Neuronal stem cell (in vitro differentiated cells): ENCODE measurements at regions not wholly inside any gene's neighbourhood (a gene's known extent, or its start where the extent isn't known, plus 50 kb on each side); places are given as distances from the start of the nearest gene placed in this dataset.

Experiments used
- DNase-seq: peaks from one replicate; pipeline ENCODE4 v3.0.0-alpha.2; 2013; ENCODE audit warnings: low spot score
- H2AFZ ChIP-seq: one replicate; pipeline ENCODE4 v1.6.1; 2013; ENCODE audit warnings: mild to moderate bottlenecking, low read length, inconsistent platforms
- H2AK5ac ChIP-seq: 2 replicates; pipeline ENCODE4 v1.6.1; 2013; ENCODE audit warnings: low read depth, mild to moderate bottlenecking, inconsistent platforms, low read length, moderate library complexity, mixed read lengths
- H2BK120ac ChIP-seq: 2 replicates; pipeline ENCODE4 v1.6.1; 2013; ENCODE audit warnings: low read depth, mild to moderate bottlenecking, inconsistent platforms, low read length, moderate library complexity, mixed read lengths
- H2BK12ac ChIP-seq: one replicate; pipeline ENCODE4 v1.6.1; 2013; ENCODE audit warnings: low read length, inconsistent platforms
- H2BK15ac ChIP-seq: 2 replicates; pipeline ENCODE4 v1.6.1; 2013; ENCODE audit warnings: mild to moderate bottlenecking, low read length, inconsistent platforms, mixed read lengths
- H2BK5ac ChIP-seq: one replicate; pipeline ENCODE4 v1.6.1; 2013; ENCODE audit warnings: inconsistent platforms, mild to moderate bottlenecking, low read length, moderate library complexity
- H3K14ac ChIP-seq: one replicate; pipeline ENCODE4 v1.6.1; 2013; ENCODE audit warnings: low read length, inconsistent platforms
- H3K18ac ChIP-seq: 2 replicates; pipeline ENCODE4 v1.6.1; 2013; ENCODE audit warnings: low read length, inconsistent platforms
- H3K23ac ChIP-seq: 2 replicates; pipeline ENCODE4 v1.6.1; 2013; ENCODE audit warnings: low read depth, mild to moderate bottlenecking, mixed read lengths, low read length, inconsistent platforms; ENCODE audit not compliant: poor library complexity
- H3K27ac ChIP-seq: replicated peaks from 3 replicates; pipeline ENCODE4 v1.5.1; 2013; ENCODE audit warnings: low read length, inconsistent platforms
- H3K27me3 ChIP-seq, 3 experiments: 2 replicates each; pipeline ENCODE4 v1.6.1; 2013; ENCODE audit warnings: low read length in 3 of 3, mild to moderate bottlenecking in 2 of 3, inconsistent platforms in 1 of 3, low read depth in 1 of 3, mixed read lengths in 1 of 3, moderate library complexity in 1 of 3; ENCODE audit not compliant: control insufficient read depth in 3 of 3, insufficient read depth in 3 of 3
- H3K36me3 ChIP-seq, 2 donors: replicated peaks in 1 of 2; 2 replicates each; pipeline ENCODE4 v1.6.1; 2013; ENCODE audit warnings: low read length in 2 of 2; ENCODE audit not compliant: control insufficient read depth in 2 of 2, insufficient read depth in 2 of 2
- H3K4ac ChIP-seq: 2 replicates; pipeline ENCODE4 v1.6.1; 2013; ENCODE audit warnings: inconsistent platforms, mild to moderate bottlenecking, low read length, moderate library complexity
- H3K4me1 ChIP-seq, 2 donors: 1 replicate in 1 of 2; 2 replicates in 1 of 2; pipeline ENCODE4 v1.6.1; 2013; ENCODE audit warnings: low read length in 2 of 2, low read depth in 1 of 2; ENCODE audit not compliant: control insufficient read depth in 2 of 2, insufficient read depth in 1 of 2
- H3K4me2 ChIP-seq: one replicate; pipeline ENCODE4 v1.6.1; 2013; ENCODE audit warnings: mild to moderate bottlenecking, low read length, inconsistent platforms; ENCODE audit not compliant: insufficient read depth, poor library complexity, severe bottlenecking
- H3K4me3 ChIP-seq, 2 donors: 2 replicates each; pipeline ENCODE4 v1.5.1; 2013; ENCODE audit warnings: low read length in 2 of 2, mild to moderate bottlenecking in 2 of 2, inconsistent platforms in 1 of 2, moderate library complexity in 1 of 2
- H3K79me1 ChIP-seq: one replicate; pipeline ENCODE4 v1.6.1; 2013; ENCODE audit warnings: low read depth, mild to moderate bottlenecking, inconsistent platforms, low read length, moderate library complexity
- H3K9ac ChIP-seq: one replicate; pipeline ENCODE4 v1.6.1; 2013; ENCODE audit warnings: mild to moderate bottlenecking, low read depth, low read length, inconsistent platforms; ENCODE audit not compliant: poor library complexity
- H3K9me3 ChIP-seq, 2 donors: replicated peaks in 1 of 2; 2 replicates each; pipeline versions ENCODE3 to v1.6.1; 2013; ENCODE audit warnings: low read length in 2 of 2, mild to moderate bottlenecking in 2 of 2, inconsistent platforms in 1 of 2, low read depth in 1 of 2, mixed read lengths in 1 of 2, moderate library complexity in 1 of 2; ENCODE audit not compliant: control insufficient read depth in 2 of 2, insufficient read depth in 1 of 2
- H4K8ac ChIP-seq: one replicate; pipeline ENCODE4 v1.6.1; 2013; ENCODE audit warnings: low read depth, mild to moderate bottlenecking, inconsistent platforms, low read length, moderate library complexity
- H4K91ac ChIP-seq: one replicate; pipeline ENCODE4 v1.6.1; 2013; ENCODE audit warnings: low read length, low read depth, mild to moderate bottlenecking, inconsistent platforms; ENCODE audit not compliant: poor library complexity
- WGBS, 2 donors: extraction: QIAGEN DNeasy Blood & Tissue Kit; methylation state at CpG; one replicate each; pipeline ENCODE4 v1.1.7; 2013; ENCODE audit warnings: missing lambda C conversion rate in 2 of 2, mixed read lengths in 1 of 2; ENCODE audit not compliant: insufficient read length in 2 of 2, insufficient replicate concordance in 1 of 2; ENCODE audit errors: extremely low coverage in 2 of 2; 5-methylcytosine and 5-hydroxymethylcytosine counted together

DNA sequence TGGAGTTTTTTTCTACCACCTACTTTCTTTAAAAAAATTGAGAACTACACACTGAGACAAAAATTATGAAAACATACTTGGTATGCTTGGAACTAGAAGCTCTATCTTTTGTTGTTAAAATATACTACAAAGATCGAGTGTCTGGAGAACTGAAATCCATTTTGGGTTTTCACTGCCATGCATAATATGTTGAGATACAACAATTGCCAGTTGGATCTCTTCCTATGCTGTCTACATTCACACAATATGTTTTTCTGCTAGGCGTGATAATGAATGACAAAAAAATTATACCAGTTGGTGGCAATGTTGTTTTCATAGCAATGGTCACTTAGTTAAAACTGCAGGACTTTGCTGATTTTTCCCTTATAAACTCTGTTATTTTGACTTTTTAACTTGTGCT lies 605.4 kb upstream of the LCORL start:
- Histone ChIP-seq H3K27me3 (no peaks in the 10 kb centered on the region), H3K27ac (no peak overlapping the region), H3K4me1 (no peaks in the 10 kb centered on the region), H3K14ac (no peak overlapping the region), H4K8ac (no peak overlapping the region), H2AK5ac (no peak overlapping the region), H2BK5ac (no peak overlapping the region), H2AFZ (no peak overlapping the region), H3K18ac (no peak overlapping the region), H2BK120ac (no peak overlapping the region), H3K4ac (no peak overlapping the region), H3K79me1 (no peaks in the 10 kb centered on the region), H3K4me2 (no peak overlapping the region), H3K9ac (no peak overlapping the region), H2BK15ac (no peak overlapping the region), H3K36me3 (no peaks in the 10 kb centered on the region), H2BK12ac (no peak overlapping the region), H3K23ac (no peak overlapping the region), H3K9me3 (peaks cover 3 to 8% of the 10 kb centered on the region in 2 donors), H4K91ac (no peak overlapping the region), H3K4me3 (no peak overlapping the region)
- WGBS, 2 donors = no CpG with 5 or more reads among the region's 2 CpGs
- DNase-seq = no peak

DNA sequence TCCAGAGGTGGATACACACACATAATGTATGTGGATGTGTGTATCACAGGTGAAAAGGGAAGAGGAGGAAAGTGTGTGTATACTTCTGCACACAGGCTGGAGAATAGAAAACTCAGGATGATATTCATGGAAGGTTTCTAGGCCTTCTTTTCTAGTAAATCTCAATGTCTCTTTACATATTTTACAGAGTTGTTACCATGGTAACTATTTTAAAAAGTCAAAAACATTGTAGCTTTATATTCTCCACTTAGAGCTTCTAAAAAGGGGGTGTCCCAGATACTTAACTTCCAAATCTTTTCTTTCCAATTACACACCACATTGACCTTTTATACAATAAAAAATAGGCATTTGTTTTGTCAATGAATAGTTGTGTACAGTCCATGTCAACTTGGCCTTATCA lies 604.8 kb upstream of the LCORL start:
- H2BK120ac ChIP-seq = no peak overlapping the region
- no peak overlapping the region for H3K9ac ChIP-seq
- H3K27ac ChIP-seq = no peak overlapping the region

DNA sequence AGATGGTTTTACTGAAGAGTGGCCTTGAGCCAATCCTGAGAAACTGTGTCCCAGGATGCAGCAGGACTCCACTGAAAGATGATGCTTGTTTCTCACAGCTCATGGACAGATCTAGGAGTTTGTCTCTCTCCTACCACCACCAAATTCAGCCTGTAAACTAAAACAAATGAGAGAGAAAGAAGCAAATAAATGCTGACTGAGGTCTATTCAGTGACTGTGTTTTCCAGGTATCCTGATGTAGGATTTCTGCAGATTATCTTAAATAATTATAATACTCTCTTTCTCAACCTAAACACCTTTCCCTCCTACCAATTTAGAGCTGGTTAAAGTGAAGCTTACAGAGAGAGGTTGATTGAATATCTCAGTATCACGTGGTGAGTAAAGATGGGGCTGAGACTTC lies 599.6 kb upstream of the LCORL start:
- no peak overlapping the region for H2BK5ac ChIP-seq
- H2BK120ac ChIP-seq = no peak overlapping the region
- no peaks in the 10 kb centered on the region for H3K4me1 ChIP-seq
- H3K27me3 ChIP-seq = no peaks in the 10 kb centered on the region
- H3K4ac ChIP-seq = no peak overlapping the region
- no peak overlapping the region for H4K8ac ChIP-seq
- no peak overlapping the region for H3K9ac ChIP-seq
- DNase-seq = no peak
- no peak overlapping the region for H2AK5ac ChIP-seq
- no CpG with 5 or more reads among the region's 1 CpG for WGBS, 2 donors
- H3K36me3 ChIP-seq = no peaks in the 10 kb centered on the region
- H3K4me3 ChIP-seq = no peak overlapping the region
- no peak overlapping the region for H3K23ac ChIP-seq
- H2AFZ ChIP-seq = no peak overlapping the region
- H3K18ac ChIP-seq = no peak overlapping the region
- H2BK15ac ChIP-seq = no peak overlapping the region
- no peak overlapping the region for H3K14ac ChIP-seq
- no peak overlapping the region for H3K4me2 ChIP-seq
- no peak overlapping the region for H4K91ac ChIP-seq
- no peak overlapping the region for H3K27ac ChIP-seq
- H3K79me1 ChIP-seq = no peaks in the 10 kb centered on the region
- no peaks in the 10 kb centered on the region for H3K9me3 ChIP-seq
- H2BK12ac ChIP-seq = no peak overlapping the region

More for the DNA sequence above, 604.8 kb upstream of the LCORL start:
- Histone ChIP-seq H3K18ac (no peak overlapping the region), H3K27me3 (no peaks in the 10 kb centered on the region), H4K8ac (no peak overlapping the region), H4K91ac (no peak overlapping the region), H3K23ac (no peak overlapping the region), H2AK5ac (no peak overlapping the region), H3K4ac (no peak overlapping the region), H2BK12ac (no peak overlapping the region), H2BK5ac (no peak overlapping the region), H3K9me3 (peaks cover 3 to 7% of the 10 kb centered on the region in 2 donors), H2BK15ac (no peak overlapping the region), H3K79me1 (no peaks in the 10 kb centered on the region), H2AFZ (no peak overlapping the region), H3K36me3 (no peaks in the 10 kb centered on the region), H3K4me3 (no peak overlapping the region), H3K14ac (no peak overlapping the region), H3K4me2 (no peak overlapping the region), H3K4me1 (no peaks in the 10 kb centered on the region)
- DNase-seq = no peak

DNA sequence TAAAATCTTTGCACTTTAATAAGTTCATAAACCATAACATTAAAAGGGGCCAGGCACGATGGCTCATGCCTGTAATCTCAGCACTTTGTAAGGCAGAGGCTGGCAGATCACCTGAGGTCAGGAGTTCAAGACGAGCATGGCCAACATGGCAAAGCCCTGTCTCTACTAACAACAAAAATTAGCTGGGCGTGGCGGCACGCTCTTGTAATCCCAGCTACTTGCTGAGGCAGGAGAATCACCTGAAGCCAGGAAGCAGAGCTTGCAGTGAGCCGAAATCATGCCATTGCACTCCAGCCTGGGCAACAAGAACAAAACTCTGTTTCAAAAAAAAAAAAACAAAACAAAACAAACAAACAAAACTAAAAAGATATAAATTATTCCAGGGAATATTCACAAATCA lies 595.2 kb upstream of the LCORL start:
- Histone ChIP-seq H3K4ac (no peak overlapping the region), H3K4me1 (no peaks in the 10 kb centered on the region), H3K9ac (no peak overlapping the region), H3K4me3 (no peak overlapping the region), H3K36me3 (no peaks in the 10 kb centered on the region), H2BK5ac (no peak overlapping the region), H3K9me3 (no peaks in the 10 kb centered on the region), H4K8ac (no peak overlapping the region), H4K91ac (no peak overlapping the region), H2AFZ (no peak overlapping the region), H3K18ac (no peak overlapping the region), H2AK5ac (no peak overlapping the region), H3K27ac (no peak overlapping the region), H3K4me2 (no peak overlapping the region), H3K79me1 (no peaks in the 10 kb centered on the region), H3K27me3 (no peaks in the 10 kb centered on the region), H3K23ac (no peak overlapping the region), H2BK12ac (no peak overlapping the region), H2BK120ac (no peak overlapping the region), H3K14ac (no peak overlapping the region), H2BK15ac (no peak overlapping the region)
- no CpG with 5 or more reads among the region's 6 CpGs for WGBS, 2 donors
- DNase-seq = no peak
